A549 (cell line): ENCODE measurements at regions not wholly inside any gene's neighbourhood (a gene's known extent, or its start where the extent isn't known, plus 50 kb on each side); places are given as distances from the start of the nearest gene placed in this dataset.

Experiments used
- CTCF ChIP-seq: fragments of >200 bp; sonication (Bioruptor Twin); formaldehyde crosslinking; IDR thresholded peaks from 3 replicates; pipeline ENCODE4 v1.5.1; 2016
- MYC ChIP-seq: IDR thresholded peaks from 2 replicates; pipeline ENCODE4 v1.6.1; 2012; ENCODE audit warnings: mild to moderate bottlenecking, inconsistent platforms, low read length, improper control_type of control experiment, borderline replicate concordance

DNA sequence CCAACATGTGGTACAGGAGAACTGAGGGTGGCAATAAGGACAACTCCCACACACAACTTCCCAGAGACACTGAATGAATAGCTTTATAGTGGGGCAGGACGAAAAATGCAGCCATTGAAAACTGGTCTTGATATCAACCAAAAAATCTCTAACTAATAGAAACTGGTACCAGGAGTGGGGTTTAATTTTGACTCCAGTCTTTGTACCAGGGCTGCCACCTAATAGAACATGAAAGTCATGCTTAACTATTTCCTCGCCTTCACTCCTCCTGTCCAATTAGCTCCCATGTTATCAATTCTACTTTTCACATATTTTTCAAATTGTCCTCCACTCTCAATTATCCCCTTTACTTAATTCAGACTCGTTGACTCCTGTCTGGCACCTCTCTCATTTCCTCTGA, 192.0 kb upstream of the ERCC4 start:
- TF ChIP-seq CTCF (no peak), MYC (no peak)
